Hematopoietic multipotent progenitor cell (in vitro differentiated cells): ENCODE measurements at regions not wholly inside any gene's neighbourhood (a gene's known extent, or its start where the extent isn't known, plus 50 kb on each side); places are given as distances from the start of the nearest gene placed in this dataset.

Source experiments
- DNase-seq, 3 donors: peaks; one replicate each; pipeline ENCODE4 v3.0.0-alpha.2; 2011 to 2015; ENCODE audit warnings: low read depth in 2 of 3, low spot score in 2 of 3

DNA sequence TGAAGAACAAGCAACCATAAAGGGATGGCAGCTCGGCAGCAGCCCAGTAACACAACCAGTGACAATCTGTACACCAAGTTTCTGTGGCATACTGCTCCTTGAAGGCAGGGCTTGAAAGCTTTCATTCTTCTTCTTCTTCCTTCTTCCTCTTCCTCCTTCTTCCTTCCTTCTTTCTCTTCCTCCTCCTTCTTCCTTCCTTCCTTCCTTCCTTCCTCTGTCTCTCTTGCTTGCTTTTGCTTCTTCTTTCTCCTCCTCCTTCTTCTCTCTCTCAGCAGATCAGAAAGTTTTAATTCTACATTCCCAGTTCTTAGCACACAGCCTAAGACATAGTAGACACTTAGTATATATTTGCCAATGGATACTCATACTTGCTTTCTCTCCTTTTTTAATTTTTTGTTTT lies 95.9 kb downstream of the GLUL start:
- DNase-seq: no peak

DNA sequence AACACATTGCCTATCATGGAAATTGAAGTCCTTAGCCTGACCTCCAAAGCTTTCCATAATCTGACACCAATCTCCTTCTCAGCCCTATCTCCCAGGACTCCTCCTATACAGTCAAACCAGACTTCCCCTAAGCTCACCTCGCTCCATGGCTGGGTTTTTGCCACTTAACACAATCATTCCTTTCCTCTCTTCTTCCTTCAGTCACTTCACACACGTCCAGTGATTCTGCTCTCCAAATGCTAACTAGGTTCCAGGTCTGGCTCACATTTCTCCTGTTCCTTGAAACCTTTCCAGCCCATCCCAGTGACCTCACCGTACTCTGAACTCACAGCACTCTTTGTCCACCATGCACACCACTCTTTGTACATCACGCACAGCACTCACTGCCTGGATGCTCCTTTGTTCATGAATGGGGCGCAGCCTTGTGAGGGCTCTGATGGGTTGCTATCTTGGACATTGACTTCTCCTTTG lies 98.4 kb downstream of the GLUL start:
- DNase-seq: no peak

DNA sequence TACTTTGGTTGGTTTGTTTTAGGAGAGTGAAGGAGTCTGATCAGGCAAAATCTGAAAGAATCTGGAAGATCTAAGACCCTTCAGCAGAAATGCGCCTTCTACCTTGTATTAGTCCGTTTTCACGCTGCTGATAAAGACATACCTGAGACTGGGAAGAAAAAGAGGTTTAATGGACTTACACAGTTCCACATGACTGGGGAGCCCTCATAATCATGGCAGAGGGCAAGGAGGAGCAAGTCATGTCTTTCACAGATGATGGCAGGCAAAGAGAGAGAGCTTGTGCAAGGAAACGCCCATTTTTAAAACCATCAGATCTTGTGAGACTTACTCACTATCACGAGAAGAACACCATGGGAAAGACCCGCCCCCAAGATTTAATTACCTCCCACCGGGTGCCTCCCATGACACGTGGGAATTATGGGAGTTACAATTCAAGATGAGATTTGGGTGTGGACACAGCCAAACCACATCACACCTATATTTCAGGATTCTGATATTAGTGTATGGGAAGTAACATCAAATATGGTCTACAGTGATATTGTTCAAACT lies 99.3 kb downstream of the GLUL start:
- DNase-seq: no peak

DNA sequence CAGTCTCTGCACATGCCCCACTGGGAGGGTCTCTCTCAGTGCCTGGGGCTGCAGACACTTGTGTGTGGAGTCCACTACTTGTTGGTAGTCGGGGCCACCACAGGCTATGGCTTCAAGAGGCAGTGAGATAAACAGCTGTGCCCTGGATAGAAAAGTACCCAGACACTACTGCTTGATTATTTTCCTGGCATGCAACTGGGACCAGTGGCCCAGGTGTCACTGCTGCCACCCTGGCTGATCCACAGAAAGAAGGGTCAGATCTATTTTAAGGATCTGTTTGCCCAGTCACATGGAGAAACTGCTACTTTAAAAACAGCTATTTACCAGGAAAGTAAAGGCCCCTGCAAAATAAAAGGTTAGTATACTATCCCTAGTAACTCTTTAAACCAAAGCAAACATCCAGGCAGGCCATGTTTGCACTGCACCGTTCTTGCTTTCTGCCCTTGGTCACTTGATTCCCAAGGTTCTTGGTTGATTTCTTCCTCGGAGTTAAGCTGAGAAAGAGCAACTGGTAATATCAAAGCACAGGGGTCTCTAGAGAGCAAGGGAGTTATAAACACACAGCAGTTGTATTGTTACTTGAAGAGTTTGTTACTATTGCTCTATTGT lies 99.9 kb downstream of the GLUL start:
- no peak for DNase-seq

DNA sequence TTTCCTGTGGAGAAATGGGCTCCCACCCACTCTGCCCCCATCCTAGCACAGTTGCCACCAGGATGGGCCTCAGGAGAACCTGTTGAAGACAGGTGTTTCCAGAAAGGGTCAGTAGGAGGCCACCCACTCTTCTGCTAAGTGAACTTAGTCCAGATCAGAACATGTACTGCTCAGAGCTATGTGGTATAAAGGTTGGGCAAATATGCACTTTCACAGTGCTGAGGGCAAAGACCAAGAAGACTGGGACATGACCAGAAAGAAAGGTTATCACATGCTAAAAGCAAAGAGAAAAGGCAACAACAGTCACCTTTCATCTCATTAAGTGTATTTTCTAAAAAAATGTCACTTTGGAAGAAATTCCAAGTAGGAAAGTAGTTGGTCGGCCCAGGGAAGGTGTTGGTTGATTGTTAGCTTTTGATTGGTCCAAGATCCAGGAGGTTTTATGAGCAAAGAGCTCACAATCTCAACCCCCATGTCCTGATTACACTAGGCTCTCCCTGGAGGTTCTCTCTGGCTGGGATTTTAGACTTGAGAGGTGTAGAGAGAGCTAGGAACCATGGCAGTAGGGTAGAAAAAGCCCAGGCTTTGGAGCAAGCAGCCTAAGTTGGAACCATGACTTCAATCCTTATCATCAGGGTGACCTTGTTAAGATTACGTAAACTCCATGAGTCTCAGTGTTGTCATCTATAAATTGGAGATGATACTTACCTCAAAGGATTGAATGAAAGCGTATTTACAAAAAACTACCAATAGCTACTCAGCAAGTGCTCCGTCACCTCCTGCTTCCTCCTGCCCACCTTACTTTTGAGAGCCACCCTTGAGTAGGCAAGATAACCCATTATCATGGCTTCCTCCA lies 102.6 kb downstream of the GLUL start:
- DNase-seq: no peak

DNA sequence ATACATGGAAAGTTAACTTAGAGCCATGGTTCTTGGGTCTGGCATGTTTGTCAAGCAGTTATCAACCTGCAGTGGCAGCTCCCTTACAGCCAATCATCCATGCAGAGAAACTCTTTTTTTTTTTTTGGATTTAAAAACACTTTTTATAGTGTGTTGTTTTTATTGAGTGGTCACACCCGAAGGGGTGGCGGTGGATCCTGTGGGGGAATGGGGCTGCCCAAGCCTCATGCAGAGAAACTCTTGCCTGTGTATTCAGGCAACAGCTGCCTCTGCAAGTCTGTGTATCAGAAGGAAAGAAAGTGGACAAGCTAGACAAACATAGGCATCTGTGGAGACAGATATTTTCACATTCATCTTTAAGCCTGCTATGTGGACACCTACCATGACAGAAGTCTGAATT lies 104.8 kb downstream of the GLUL start:
- no peak for DNase-seq

DNA sequence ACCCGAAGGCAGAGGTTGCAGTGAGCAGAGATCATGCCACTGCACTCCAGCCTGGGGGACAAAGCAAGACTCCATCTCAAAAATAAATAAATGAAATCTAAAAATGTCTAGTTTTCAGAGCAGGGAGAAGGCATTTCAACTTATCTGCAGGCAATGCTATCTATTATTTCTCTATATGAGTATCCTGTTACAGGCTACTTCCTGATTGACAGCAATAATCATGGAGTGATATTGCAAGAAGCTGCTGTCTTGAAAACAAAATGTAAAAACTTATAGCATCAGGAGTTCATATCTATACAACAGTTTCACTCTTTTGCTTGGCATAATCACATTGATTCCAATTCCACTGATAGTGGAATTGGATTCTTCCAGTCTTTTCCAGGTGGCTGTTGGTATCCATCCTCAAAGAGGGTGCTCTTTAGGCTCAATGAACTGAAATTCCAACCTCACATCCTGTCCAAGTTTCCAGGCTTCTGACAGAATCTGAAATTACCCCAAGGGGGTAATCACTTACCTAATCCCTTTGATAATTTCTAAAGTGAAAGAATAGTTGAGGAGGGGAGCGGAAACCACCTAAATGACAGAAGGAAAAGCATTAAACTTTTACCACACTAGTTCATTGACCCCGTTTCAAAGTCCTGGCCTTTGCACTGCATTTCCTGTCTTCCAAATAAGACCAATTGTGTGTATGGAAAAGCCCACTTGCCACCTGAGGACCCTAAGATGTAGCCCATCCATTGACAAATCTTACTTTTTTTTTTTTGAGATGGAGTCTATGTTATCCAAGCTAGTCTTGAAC lies 107.6 kb downstream of the GLUL start:
- no peak for DNase-seq

DNA sequence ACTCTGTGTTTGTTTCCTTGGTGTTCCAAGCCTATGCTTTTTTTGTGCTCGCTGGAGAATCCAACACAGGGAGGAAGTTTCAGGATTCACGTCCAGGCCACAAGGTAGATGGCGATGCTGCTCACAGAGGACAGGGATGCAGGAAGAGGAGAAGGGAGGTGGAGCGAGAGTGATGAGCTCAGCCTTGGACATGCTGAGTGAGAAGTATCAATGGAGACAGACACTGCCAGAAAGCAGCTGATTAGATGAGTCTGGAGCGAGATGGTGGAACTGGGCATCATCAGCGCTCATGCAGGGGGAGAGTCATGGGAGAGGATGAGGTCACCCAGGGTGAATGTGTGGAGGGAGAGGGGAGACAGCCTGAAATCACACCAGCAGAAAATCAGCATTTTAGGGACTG lies 110.0 kb downstream of the GLUL start:
- no peak for DNase-seq

DNA sequence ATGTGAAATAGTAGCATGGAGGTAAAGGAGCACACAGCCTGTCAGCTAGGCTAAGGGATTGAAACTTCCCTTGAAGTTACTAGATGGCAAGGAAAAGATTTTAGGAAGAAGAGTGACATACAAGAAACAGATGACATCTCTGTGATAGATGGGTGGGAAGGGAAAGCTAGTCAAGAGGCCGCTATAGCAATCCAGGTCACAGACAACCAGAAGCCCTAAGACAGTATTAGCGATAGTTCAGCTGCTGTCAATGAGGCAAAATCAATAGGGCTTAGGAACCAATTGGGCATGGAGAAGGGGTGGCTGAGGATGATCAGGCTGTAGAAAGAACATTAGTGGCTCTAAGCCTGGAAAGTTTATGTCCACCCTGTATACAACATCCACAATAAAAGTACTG lies 111.1 kb downstream of the GLUL start:
- no peak for DNase-seq

DNA sequence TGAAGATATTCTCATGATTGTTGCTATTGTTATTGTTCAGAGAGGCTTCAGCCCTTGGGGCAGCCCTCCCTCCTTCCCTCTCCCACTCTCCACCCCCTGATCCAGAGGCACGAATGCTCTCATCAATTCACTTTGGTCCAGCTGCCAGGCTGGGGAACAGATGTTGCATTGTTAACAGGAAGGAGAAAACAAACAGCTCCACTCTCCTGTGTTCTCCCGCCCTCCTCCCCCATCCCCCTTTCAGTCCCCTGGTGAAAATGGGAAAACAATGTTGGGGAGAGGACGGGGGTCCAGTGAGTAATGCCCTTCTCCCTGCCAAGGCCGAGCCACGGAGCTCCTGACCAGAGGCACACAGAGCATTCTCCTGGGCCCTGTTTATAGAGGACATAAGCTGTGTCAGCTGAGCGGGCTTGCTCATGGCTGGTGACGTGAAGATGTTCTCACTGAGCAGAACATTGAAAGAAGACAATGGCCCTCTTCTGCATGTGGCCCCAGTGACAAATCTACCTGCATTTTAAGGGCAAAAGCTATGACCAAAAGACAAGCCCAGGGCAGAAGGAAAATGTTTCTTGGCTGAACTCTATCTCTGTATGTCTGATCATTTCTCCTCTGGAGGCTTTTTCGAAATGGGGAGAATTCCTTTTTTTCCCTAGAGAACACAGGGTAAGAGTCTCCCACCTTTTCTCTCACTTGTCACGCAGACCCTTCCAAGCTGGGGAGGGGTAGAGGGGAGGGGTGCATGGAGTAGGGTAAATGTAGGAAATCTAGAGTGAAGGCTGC lies 111.7 kb downstream of the GLUL start:
- DNase-seq: no peak

DNA sequence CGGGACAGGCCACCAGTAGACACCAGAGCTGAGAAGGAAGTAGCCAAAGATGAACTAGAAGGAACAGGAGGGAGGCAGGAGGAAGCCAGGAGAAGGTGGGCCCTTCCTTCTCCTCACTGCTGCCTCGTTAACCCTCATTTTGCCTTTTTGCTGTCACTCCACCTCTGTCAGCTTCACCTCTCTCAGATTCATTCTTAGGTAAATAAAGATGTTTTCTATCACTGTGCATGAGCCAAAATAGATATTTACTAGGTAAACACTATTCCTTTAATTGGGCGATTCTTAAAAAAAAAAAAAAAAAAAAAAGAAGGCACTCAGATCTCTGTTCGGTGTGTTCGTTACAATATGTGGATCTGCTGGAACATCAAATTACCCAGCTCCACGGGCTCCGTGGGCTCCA lies 112.3 kb downstream of the GLUL start:
- DNase-seq: no peak

DNA sequence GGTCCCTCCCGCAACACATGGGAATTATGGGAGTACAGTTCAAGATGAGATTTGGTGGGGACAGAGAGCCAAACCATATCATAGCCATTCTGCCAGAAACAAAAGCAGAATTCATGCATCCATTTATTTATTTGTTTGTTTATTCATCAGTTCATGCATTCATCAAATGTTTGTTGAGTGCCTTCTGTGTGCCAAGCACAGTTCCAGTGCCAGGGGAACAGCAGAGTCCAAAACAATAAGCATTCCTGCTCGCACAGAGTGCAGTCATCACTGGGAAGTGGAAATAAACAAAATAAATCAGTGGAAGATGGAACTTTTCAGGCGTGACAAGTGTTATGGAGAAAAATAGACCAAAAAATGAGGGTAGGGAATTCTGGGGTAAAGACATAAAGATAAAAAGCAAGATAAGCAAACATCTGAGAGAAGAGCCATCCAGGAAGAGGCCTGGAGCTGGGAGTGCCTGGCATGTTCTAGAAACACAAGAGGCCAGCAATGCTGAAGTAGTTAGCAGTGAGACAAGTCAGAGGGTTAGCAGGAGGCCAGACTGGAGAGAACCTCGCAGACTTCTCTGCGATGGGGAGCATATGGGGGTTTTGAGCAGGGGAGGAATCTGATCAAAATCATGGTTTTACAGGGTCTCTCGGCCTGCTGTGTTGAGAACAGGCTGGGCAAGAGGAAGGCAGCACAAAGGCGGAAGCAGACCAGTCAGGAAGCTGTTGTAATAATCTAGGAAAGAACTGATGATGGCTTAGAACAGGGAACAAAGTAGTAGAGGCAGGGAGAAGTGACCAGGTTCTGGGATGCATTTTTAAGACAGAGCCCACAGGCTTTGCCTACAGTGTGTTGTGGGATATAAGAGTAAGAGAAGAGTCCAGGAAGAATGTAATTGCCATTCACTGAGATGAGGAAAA lies 113.2 kb downstream of the GLUL start:
- no peak for DNase-seq

DNA sequence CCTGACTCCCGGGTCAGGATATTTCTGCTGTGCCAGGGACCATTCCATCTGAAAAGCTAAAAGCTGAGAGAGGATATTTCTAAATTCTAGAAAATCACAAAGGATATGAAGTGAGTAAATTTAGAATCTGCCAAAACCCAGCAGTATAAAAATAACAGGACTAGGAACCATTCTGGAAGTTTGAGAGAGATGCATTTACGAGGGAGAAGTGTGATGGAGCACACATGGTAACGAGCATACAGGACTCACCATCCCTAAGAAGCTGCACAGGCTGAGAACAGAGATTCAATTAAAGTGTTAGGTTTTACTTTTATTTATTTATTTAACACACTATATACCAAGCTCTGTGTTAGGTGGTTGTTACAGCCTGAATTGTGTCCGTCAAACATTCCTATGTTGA lies 116.3 kb downstream of the GLUL start:
- DNase-seq: no peak

DNA sequence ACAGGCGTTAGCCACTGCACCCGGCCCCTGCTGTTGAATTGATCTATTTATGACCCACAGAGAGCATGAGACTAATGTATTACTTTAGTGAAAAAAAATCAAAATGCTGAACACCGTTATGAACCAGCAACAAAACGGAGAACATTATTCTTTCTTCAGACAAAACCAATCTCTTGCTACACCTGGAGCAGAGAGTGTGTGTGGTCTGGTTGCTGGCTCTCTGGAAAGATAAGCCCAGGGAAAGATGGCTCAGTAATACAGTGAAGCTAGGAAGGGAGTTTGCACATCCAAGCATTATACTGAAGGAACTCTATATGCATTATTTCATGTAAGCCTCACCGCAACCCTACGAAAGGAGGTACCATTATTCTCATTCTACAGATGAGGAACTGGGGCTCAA lies 117.0 kb downstream of the GLUL start:
- no peak for DNase-seq

DNA sequence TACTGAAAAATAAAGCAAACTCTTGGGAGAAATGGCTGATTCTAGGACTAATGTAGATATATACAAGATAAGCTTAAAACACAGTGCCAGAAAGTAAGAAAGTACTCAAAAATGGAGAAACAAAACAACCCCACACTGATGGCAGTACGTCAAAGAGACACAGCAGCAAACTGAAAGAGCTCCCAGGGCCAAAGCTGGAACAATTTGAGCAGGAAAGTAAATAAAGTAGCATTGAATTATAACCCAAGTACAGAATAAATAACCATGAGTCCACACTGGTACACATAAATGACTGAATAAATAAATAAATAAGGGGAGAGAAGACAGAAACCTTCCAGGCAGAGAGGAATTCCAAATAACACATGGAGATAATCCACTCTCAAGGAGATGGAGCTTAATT lies 120.9 kb downstream of the GLUL start:
- DNase-seq: no peak

DNA sequence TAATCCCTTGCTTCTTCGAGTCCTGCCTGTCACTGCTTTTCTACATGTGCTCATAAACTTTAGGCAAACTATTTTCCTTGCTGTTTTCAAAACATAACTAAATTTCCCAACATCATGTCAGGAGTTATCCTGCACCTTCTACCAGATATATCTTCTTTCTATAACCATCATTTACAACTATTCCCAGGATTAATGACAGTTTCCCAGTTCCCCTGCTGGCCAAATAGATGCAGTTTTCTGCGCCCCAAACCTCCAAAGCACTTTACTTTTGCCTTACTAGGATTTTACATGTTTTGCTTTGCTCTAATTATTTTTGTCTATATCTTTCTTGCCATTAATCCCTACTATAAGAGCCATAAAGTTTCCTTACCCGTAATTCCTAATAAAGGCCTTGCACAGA lies 122.5 kb downstream of the GLUL start:
- DNase-seq: no peak

DNA sequence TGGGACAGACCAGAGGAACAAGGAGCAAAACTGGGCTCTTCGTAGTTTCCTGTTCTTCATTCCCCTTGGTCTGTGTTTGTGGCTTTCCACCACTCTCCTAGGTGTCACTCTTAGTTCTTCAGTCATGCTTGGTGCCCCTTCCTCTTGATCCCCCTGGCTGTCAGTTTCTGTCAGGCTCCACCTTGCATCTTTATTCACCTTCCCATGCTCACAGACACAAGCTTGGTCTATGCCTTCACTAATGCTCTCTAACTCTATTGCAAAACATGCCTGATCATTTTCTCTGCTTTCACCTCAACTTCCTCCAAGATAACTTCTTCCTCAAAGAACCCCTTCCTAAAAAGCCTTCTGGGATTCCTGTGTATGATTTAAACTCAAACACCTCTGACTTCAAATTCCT lies 122.9 kb downstream of the GLUL start:
- peak in 1 of 3 donors; percentile 9 for DNase-seq

DNA sequence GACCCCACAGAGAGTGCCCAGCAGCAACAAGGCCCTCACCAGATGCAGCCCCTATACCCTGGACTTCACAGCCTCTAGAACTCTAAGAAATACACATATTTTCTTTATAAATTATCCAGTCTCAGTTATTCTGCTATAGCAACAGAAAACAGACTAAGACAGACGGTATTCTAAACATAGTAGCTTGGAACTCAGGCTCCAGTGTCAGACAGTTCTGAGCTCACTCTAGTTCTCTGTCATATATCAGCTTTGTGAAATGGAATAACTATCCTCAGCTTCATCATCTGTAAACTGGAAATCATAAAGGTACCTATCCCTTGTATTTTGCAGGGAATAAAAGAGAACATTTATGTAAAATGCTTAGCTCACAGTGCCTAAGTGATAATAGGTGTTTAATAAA lies 127.4 kb downstream of the GLUL start:
- DNase-seq: no peak

DNA sequence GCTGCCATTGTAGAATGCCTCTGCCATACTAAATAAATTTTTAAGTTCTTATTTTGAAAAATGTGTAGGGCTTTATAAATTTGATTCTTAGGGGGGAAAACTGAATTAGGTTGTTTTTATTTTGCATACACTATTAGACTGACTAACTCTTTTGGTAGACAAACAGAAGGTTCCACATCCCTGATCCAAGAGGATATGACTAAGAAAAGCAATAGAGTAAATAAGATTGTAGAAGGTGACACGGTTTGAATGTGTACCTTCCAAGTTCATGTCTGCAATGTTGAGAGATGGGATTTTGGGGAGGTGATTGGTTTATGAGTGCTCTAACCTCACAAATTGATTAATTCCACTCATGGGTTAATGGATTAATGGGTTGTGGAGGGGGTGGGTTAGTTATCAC lies 127.9 kb downstream of the GLUL start:
- DNase-seq: no peak

DNA sequence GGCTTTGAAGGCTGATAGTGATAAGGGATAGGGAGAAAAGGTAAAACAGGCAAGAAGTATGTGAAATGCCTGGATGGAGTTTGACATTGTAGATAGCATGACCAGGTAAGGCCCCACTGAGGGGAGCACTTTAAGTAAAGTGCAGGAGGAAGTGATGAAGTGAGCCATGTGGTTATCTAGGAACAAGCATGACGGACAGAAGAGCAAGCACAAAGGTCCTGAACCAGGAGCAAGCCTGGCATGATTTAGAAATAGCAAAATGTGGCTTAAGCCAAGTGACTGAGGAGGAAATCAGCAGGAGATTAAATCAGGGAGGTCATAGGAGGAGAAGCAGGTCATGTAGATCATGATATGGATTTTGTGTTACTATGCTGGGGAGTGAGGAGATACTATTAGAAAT lies 129.2 kb downstream of the GLUL start:
- DNase-seq: no peak
